HS-5 (cell line): ENCODE measurements at regions not wholly inside any gene's neighbourhood (a gene's known extent, or its start where the extent isn't known, plus 50 kb on each side); places are given as distances from the start of the nearest gene placed in this dataset.
A peak's percentile ranks its signal among the peaks of the same experiment; 100 is the strongest.
"Not testable (repeated sequence)": the region's sequence is repeated elsewhere in the genome, so short reads cannot be mapped to it uniquely, and the experiment has no call there.

Source experiments
- DNase-seq: peaks from one replicate; pipeline ENCODE4 v3.0.0-alpha.2; 2012; ENCODE audit warnings: low read depth

DNA sequence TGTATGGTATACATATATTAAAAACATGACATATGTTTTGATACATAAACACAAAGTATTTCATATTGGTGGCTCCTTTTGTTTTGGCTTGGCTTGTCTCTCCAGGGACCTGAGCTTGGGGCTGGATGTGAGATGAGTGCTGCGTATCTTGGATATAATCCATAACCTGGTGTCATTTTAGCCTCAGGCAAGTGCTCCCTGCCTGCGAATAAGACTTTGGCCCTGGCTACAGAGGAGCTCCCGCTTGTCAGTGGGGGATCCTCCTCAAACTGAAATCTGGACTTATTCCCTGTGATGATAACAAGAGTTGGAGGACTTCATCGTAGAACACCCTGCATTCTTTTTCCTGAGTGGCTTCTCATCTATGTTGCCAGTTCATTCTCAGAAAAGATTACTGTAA is 341.7 kb upstream of the CLINT1 start:
- DNase-seq: no peak

DNA sequence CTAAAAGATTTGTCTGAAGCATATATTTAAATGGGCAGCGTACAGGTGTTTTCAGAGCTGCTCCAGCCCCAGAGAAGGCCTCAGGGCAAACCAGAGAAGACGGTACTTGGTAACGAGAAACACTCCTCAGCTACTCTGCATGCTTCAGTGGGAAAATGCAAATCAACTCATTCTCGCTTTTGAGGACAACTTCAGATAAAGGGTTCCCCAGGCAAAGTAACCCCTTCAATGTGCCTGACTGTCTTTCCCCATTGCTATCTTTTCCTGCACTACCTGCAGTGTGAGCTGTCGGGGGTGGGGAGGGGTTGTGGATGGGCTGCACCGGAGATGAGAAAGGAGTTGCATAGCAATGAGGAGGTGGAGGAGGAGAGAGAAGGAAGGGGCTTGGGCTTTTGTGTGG is 339.7 kb upstream of the CLINT1 start:
- no peak for DNase-seq

DNA sequence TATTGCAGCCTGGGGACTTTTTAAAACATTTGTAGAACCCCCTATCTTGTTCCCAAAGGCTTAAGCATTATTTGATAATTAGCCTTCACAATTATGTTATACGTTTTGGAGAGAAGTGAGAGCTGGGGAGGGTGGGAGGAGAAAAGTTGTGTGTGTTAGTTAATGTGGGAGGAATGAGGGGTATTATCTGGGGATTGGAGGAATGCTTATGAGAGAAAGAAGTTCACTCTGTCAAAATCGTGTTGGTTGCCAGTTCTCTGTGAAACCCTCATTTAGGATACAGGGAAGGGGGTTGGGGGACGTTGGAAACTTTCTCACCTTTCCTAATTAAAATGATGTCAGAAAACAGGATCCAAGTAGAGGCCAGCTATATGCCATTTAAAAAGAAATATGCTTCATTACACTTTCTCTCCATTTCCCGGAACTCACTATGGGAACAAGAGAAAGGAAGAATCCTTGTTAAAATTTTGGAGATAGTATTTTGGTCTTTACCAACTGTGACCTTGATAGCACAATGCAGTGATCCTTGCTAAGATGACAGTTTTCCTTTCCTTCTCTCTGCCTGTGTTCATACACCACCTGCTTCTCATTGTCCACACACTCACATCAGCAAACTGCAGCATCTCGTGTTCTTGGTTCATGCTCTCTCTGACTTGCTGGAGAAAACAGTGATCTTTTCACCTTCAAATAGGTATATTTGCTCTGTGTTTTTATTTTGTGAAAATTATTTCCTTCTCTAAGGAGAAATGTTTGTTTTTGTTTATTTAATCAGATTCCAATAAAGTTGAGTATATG is 336.7 kb upstream of the CLINT1 start:
- DNase-seq: no peak

DNA sequence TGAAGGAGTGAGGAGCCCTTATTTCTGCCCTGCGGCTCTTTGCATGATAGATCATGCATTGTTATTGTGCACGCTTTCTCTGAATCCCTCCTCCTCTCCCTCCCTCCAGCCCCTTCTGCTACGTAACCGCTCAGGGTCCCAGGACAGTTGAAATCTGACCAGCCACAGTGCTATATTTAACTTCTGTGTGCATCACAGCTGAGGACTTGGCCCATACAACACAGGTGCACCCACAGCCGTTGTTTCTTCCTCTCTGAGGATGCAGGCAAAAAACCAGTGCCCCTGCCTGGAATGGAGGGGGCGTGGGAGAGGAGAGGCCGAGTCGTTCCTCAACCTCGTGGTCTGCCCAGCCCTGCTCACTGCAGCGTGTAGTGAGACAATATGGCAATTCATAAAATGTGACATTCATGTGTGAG is 335.6 kb upstream of the CLINT1 start:
- DNase-seq: no peak

DNA sequence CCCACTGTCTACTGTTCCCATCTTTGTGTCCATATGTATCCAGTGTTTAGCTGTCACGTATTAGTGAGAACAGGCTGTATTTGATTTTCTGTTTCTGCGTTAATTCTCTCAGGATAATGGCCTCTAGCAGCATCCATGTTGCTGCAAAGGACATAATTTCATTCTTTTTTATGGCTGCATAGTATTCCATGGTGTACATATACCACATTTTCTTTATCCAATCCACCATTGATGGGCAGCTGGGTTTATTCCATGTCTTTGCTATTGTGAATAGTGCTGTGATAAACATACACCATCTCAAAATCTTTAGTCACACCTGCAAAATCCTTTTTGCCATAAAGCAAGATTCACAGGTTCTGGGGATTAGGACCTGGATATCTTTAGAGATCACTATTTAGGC is 334.4 kb upstream of the CLINT1 start:
- DNase-seq: not testable (repeated sequence)

DNA sequence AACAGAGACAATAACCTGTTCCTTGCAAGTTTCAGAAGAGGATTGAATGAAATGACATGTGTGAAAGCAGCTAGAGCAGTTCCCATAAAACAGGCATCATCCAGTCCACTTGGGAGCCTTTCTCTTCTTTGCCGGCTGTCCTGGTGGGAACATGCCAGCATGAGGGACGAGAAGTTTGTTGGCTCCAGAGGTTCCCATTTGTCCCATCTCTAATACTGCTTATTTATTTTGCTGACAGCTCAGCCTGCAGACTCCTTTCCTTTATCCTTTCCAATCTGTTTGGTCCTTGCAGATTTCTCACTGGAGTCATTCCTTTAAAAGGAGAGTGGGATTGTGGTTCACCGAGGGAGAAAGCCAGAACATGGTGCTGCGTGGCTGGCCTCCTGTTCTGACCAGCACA is 321.5 kb upstream of the CLINT1 start:
- no peak for DNase-seq

DNA sequence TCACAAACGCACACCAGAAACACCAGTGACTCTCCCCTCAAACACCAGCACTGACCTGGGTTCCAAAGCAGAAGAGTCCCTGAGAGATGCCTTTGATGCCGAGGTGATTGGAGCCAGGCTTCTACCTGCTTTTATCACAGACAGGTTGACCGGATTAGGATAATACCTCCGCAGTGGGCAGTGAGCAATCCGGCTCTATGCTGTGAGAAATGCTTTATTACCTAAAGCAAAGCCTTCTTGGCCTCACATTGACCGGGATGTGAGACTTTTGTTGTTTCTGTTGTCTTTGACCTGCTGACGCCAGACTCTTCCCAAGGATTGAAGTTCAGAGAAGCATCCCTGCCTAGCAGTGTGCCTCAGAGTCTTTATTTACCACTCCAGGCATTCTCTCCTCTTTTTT is 320.3 kb upstream of the CLINT1 start:
- DNase-seq: no peak

DNA sequence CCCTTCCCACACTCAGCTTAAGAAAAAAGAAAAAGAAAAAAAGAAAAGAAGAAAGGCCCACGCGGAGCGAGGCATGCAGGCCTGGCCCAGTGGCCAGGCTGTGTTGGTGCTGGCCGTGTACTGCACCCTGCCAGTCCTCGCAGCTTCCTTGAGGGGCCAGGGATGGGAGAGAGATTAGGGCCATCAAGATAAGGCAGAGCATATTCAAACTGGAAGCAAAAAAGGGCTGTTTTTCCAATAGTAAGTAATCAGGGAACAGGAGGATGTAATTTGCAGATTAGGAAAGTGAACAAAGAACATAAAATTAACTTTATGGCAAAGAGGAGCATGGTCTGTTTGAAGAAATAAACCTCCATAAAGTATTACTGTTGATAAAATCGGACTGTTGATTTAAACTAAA is 319.6 kb upstream of the CLINT1 start:
- no peak for DNase-seq

DNA sequence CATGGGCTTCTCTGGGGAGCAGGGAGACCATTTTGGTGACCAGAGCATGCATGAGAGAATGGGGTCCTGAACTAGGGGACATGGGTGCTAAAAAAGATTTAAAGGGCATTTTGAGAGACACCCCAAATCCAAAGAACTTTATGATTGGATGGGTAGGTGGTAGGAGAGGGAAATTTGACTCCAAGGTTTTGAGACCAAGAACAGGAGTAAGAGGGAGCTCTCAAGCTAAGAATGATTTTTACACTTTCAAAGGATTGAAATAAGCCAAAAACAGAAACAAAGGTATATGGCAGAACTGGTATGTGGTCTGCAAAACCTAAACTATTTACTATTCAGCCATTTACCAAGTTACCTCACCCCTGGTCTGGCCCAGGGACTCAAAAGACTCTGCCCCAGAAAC is 318.2 kb upstream of the CLINT1 start:
- no peak for DNase-seq

DNA sequence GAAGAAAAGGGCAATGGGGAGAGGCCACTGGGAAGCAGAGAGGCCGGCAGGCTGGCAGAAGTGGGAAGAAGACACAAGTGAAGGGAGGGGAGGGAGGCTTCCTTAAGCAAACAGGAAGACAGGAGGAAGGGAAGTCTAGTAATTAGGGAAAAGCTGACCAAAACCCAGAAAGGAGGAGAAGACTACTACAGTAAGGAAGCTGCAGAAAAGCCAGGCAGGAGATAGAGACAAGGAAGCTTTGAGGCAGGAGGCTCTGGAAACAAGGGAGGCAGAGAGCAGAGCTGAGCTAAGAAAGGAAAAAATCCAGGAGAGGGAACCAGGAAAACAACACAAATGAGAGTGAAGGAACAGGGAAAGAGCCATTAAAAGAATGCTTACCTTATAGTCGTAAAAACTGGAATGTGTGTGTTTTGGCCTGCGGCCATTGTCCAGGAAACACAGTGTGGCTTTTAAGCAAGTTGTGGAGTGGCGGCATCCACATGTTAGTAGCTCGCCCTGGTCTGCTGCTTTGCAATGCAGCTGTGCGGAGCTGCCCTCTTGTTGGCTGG is 317.1 kb upstream of the CLINT1 start:
- no peak for DNase-seq

DNA sequence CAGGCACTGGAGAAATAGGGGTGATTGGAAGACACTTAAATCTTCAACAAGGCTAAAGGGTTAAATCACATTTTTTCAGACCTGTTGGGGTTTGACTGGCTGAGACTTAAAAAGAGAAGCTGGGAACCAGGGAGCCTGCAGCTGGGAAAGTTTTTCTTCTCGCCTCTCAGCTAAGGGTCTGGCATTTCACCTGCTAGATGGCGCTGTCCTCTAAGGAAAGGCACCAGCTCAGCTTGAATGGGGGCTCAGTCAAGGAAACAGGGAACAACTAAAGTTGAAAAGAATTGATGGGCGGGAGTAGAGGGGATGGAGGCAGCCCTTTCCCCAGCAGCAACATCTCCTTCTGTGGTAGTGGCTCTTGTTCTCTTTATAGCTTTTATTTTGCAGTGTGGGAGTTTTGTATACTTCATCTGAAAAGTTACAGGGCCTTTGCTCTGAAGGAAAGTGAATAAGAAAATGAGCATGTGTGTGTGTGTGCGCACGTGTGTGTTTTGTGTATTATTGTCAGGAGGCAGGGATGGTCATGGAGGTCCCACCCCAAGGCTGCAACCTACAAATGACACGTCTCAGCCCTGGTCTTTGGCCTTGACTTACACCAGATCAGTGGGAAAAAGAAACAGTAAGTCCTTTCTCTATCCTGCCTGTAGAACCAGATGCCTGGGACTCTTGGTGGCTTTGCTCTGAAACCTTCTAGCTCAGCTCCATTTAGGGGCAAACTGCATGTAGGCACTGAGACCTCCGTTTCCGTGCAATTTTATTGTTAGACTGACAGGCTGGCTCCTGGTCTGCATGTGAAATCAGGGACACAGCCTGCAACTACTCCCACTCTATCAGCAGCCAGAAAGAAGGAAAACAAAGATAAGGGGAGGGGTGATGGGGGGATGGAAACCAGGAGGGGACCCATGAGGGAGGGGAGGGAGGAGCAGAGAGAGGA is 316.2 kb upstream of the CLINT1 start:
- peak; percentile 33 for DNase-seq

DNA sequence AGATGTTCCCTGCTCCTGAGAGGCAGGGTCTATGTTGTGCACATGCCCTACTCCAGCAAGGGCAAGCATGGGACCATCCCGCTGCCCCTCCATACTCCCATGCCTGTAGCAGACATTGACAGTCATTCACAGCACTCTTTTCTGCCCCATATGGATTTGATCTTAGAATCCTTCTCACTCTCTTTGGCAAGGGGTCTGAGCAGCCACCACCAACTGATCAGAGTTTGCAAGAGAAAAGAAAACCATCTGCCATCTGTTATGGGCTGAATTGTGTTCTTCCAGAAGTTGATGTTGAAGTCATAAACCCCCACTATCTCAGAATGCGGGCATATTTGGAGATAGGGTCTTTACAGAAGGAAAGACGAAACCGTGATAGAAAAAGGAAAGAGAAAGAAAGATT is 315.1 kb upstream of the CLINT1 start:
- no peak for DNase-seq

DNA sequence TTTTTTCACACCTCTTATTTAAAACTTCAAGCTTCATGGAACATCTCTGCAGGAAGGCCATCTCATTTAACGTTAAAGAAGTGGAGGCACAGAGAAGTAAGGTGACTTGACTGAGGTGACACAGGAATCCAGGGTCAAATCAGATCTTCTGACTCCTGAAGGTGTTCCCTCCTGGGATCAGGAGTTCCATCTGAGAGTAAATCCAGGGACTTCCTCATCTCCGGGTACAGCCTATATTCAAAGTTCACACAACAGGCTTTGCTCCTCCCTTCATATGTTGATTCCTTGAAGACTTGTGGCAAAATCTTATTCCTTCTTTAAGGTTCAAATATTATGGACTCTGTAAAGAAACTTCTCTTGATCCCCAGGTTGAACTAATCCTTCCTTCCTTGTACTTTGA is 313.1 kb upstream of the CLINT1 start:
- DNase-seq: no peak

DNA sequence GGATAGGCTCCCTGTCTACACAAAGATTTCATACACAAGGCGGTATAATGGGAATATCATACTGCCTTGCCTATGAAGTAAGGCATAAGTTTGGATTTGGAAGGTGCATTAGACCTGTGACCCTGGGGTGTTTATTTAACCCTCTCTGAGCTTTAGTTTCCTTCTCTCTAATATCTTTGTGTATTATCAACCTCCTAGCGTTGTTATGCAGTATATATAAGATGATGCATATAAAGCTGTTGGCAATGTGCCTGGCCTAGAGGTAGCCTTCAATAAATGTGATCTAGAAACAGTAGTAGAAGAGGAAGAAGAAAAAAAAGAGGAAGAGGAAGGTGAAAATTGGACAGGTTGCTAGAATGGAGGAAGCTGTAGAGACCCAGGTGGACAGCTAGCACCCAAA is 311.6 kb upstream of the CLINT1 start:
- DNase-seq: no peak

DNA sequence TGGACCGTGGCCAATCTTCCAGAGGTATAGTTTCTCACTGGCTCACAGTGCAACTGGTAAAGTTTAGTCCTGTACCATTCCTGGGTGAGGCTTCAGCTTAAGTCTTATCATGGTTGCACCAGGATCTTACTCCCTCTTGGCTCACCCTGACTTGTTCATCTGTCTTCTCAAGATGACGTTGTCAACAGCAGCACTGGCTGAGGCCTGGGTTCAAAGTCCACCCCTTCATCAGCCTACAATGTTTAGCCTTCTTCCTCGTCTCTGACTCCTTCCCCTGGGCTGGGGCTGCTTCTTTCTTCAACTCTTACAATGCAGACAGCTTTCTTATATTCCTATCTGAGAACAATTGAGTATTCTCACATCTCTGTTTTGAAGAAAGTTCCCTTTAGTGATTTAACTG is 311.1 kb upstream of the CLINT1 start:
- no peak for DNase-seq

DNA sequence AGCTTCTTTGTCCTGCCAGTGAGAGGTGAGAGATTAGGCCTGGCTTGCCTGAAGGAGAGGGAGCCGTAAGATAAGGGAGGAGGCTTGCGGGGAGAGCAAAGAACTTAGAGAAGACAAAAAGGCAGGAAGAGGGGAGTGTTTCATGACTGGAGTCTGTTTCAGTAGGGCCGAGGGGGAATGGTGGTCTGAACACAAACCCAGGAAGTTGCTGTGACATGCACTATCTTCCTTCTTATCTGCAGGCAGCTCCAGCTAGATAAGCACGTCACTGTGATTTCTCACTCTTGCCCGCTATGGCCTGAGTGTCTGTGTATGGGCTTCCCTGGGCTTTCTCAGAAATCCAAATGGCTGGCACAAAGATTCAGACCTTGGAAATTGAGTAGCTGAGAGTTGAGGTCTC is 307.5 kb upstream of the CLINT1 start:
- DNase-seq: no peak

DNA sequence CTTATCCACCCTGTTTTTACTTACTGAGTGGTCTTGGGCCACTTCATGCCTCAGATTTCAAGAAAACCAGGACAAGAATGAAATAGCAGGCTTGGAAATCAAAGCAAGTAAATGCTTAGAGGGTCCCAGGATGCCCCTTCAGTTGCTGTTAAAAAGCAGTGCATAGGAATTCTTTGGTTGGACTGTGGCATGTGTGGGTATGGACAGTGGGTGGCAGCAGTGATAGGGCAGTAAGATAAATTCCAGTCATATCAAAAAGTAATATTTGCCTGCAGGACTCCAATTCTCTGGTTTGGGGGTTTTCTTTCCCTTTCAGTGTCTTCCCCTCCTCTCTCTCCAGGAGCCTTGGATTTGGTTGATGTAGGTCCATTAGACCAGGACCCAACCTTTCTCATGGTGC is 306.7 kb upstream of the CLINT1 start:
- no peak for DNase-seq

DNA sequence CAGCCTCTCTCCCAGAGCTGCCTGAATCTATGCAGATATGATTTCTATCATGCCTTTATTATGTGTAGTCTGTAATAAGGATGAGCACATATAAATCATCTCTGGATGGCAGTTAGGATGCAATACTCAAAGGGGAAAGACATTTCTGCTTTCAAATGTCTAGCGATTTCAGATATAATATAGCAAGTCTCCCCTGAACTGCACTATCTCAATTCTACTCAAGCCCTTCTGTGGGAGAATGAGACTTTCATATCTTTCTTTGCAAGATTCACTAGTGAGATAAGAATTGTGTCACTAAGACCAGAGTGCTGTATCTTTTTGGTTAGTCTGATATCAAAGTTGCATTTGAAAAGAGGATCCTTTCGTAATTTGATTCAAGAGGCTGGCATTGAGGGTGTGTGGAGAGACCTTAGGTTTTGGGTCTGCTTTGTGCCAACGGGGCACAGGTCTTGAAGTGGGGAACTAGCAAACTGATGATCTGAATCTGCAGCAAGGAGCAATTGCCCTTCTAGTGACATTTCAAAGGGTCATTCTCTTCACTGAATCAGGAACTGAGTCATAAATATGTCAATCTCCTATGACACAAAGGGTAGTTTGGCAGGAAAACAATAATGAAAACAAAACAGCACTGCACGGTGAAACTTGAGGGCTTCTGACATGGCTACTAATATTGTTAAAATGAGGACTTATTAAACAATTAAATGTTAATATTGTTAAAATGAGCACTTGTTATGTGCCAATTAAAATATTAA is 305.5 kb upstream of the CLINT1 start:
- DNase-seq: no peak

DNA sequence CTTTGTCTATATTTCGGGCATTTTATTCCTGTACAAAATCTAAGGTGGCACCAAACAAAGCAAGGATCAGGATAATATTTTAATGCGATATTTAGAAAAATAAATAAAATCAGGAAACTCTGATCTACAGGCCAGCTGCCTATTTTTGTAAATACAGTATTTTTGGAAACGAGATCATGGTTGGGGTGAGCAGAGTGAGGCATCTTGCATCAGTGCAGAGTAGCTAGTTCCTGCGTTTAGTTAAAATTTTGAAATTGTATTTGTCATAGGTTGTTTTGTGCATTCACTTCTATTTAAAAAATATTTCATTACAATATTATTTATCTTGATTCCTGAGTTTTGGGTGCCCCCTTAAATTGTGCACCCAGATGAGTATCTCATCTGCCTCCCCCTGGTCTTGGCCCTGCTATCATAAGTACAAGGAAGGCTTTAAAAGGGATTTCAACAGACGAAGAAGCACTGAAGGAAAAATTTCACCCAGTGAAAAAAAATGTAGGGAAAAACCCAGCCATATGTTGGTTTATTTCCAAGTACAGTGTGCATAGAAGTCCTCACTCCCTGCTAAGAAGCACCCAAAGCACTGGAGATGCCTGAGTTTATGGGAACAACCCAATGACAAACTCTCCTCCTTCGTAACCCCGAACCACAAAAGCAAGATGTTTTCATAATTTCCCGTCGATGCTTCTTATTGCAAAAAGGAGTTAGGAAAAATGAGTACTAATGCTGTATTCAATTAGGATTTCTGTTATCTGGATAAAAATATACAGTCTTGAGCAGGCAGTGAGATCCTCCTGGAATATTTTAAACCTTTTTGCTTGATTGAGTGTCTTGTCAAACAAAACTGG is 304.7 kb upstream of the CLINT1 start:
- DNase-seq: no peak

DNA sequence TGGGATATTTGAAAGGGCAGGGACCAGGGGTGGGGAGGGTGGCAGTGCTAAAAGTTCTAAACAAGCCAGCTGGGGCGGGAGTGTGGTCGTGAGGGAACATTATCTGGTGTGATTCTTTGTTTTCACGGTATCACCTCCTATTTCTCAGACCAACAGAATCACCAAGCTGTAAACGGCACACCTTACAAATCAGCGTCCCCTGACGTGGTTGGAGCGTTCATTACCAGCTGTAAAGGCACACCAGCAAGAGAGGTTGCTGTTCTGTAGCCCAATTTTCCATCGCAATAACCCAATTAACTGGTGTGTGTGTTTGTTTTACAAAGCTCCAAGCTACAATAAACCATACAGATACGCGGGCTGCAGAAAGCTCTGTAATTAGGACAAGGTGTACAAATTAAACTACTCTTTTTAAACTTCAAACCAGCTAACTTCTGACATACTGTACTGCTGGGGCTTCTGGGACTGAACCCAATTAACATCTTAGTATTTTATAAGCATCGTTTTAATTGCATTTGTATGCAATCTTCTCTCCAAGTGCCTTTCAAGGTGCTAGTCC is 303.6 kb upstream of the CLINT1 start:
- DNase-seq: no peak

DNA sequence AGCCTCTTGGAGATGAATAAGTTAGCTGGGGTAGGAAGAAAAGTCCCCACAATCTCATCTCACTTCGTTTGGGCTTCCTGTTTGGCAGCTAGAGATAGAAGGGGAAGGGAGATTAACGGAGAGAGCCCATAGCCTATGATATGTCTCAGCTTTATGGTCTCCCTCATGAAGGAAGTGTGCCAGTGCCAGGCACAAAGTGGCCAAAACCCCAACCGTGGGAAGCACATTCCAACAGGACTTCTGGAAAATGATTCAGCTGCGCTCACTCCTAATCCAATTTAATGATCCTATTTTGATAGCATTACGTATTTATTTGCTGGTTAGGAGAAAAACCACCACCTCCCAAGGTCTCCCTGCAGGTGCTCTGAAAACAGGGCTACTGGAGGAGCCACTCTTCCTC is 303.1 kb upstream of the CLINT1 start:
- no peak for DNase-seq
